Pulmonary artery endothelial cell (primary cell): ENCODE measurements at regions not wholly inside any gene's neighbourhood (a gene's known extent, or its start where the extent isn't known, plus 50 kb on each side); places are given as distances from the start of the nearest gene placed in this dataset.

Experiments used
- DNase-seq: peaks from one replicate; pipeline ENCODE4 v3.0.0-alpha.2; 2011; ENCODE audit warnings: low read depth, low spot score

GRCh38 chr2:240355962-240356361, 79.5 kb upstream of the GPC1 start:
- no peak for DNase-seq

- no peak for DNase-seq
Observed at GRCh38 chr2:240356700-240357640, 78.5 kb upstream of the GPC1 start.

GRCh38 chr2:240357641-240358012, 77.8 kb upstream of the GPC1 start:
- no peak for DNase-seq

GRCh38 chr2:240358080-240358479, 77.4 kb upstream of the GPC1 start:
- DNase-seq: no peak

- no peak for DNase-seq
Observed at GRCh38 chr2:240358821-240359397, 76.6 kb upstream of the GPC1 start.

GRCh38 chr2:240359695-240360094, 75.8 kb upstream of the GPC1 start:
- DNase-seq: no peak

- DNase-seq: no peak
Observed at GRCh38 chr2:240360645-240361475, 74.6 kb upstream of the GPC1 start.

- no peak for DNase-seq
Observed at GRCh38 chr2:240362216-240362755, 73.2 kb upstream of the GPC1 start.

GRCh38 chr2:240362826-240363745, 72.4 kb upstream of the GPC1 start:
- DNase-seq: no peak

GRCh38 chr2:240363746-240364581, 71.5 kb upstream of the GPC1 start:
- DNase-seq: no peak

GRCh38 chr2:240364582-240364960, 70.9 kb upstream of the GPC1 start:
- DNase-seq: no peak

GRCh38 chr2:240364961-240365775, 70.3 kb upstream of the GPC1 start:
- DNase-seq: no peak

GRCh38 chr2:240365971-240366471, 69.4 kb upstream of the GPC1 start:
- no peak for DNase-seq

GRCh38 chr2:240366901-240367300, 68.6 kb upstream of the GPC1 start:
- DNase-seq: no peak

GRCh38 chr2:240367721-240368120, 67.7 kb upstream of the GPC1 start:
- DNase-seq: no peak

GRCh38 chr2:240368781-240369331, 66.6 kb upstream of the GPC1 start:
- DNase-seq: no peak

GRCh38 chr2:240369335-240369734, 66.1 kb upstream of the GPC1 start:
- no peak for DNase-seq

GRCh38 chr2:240369801-240370585, 65.5 kb upstream of the GPC1 start:
- DNase-seq: no peak
